ENCODE measurements at regions not wholly inside any gene's neighbourhood (a gene's known extent, or its start where the extent isn't known, plus 50 kb on each side); places are given as distances from the start of the nearest gene placed in this dataset.

DNA sequence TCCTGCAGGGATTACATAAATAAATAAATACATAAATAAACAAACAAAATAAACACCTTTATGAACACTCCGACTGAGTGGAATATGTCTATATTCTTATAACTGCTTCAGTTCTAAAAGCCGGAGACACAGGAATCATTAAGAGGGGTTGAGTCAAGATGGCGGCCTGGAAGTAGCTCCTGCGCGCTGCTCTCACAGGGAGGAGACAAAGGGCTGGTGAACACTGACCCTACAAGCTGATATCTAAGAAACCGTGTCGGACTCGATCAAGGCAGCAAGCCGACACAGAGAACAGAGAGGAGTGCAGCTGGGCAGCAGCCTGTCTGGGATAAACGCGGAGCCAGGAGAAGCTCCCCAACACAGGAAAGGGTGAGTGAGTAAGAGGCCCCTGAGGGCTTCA, 1098.6 kb upstream of the NCAM2 start:
- no peak for TF ChIP-seq POLR2A (IDR thresholded peaks at IDR 0.05)
- TF ChIP-seq, protein P1, sequence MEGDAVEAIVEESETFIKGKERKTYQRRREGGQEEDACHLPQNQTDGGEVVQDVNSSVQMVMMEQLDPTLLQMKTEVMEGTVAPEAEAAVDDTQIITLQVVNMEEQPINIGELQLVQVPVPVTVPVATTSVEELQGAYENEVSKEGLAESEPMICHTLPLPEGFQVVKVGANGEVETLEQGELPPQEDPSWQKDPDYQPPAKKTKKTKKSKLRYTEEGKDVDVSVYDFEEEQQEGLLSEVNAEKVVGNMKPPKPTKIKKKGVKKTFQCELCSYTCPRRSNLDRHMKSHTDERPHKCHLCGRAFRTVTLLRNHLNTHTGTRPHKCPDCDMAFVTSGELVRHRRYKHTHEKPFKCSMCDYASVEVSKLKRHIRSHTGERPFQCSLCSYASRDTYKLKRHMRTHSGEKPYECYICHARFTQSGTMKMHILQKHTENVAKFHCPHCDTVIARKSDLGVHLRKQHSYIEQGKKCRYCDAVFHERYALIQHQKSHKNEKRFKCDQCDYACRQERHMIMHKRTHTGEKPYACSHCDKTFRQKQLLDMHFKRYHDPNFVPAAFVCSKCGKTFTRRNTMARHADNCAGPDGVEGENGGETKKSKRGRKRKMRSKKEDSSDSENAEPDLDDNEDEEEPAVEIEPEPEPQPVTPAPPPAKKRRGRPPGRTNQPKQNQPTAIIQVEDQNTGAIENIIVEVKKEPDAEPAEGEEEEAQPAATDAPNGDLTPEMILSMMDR (IDR thresholded peaks at IDR 0.05) = no peak
- no peak for TF ChIP-seq POLR2AphosphoS5 (IDR thresholded peaks at IDR 0.05)
- TF ChIP-seq EP300 (IDR thresholded peaks at IDR 0.05) = no peak
